Smooth muscle cell (in vitro differentiated cells): ENCODE measurements at regions not wholly inside any gene's neighbourhood (a gene's known extent, or its start where the extent isn't known, plus 50 kb on each side); places are given as distances from the start of the nearest gene placed in this dataset.

Experiments used
- DNase-seq: peaks from one replicate; lab custom pipeline; 2025; ENCODE audit not compliant: unreplicated experiment; lab: John Stamatoyannopoulos, UW
- H2AFZ ChIP-seq: fragments of 200-600 bp; sonication (generic); 2 replicates; pipeline ENCODE4 v1.6.0; 2016; ENCODE audit warnings: antibody characterized with exemption, low read depth, mild to moderate bottlenecking
- H3F3A ChIP-seq: fragments of 200-600 bp; sonication (generic); 2 replicates; pipeline ENCODE4 v1.6.0; 2017; ENCODE audit warnings: antibody characterized with exemption, low read depth
- H3K27ac ChIP-seq: fragments of 200-600 bp; sonication (generic); 2 replicates; pipeline ENCODE4 v1.5.1; 2016; ENCODE audit warnings: low read depth, mild to moderate bottlenecking
- H3K27me3 ChIP-seq: fragments of 200-600 bp; sonication (generic); 2 replicates; pipeline ENCODE4 v1.6.1; 2016; ENCODE audit warnings: low read depth, mild to moderate bottlenecking
- H3K36me3 ChIP-seq: fragments of 200-600 bp; sonication (generic); 2 replicates; pipeline ENCODE4 v1.5.1; 2016; ENCODE audit warnings: low read depth
- H3K4me1 ChIP-seq: fragments of 200-600 bp; sonication (generic); 2 replicates; pipeline ENCODE4 v1.5.1; 2016; ENCODE audit warnings: low read depth
- H3K4me2 ChIP-seq: fragments of 200-600 bp; sonication (generic); 2 replicates; pipeline ENCODE4 v1.6.0; 2016; ENCODE audit warnings: mild to moderate bottlenecking
- H3K4me3 ChIP-seq: fragments of 200-600 bp; sonication (generic); 2 replicates; pipeline ENCODE4 v1.5.1; 2016; ENCODE audit warnings: mild to moderate bottlenecking
- H3K79me2 ChIP-seq: fragments of 200-600 bp; sonication (generic); 2 replicates; pipeline ENCODE4 v1.6.0; 2016; ENCODE audit warnings: low read depth, mild to moderate bottlenecking
- H3K9ac ChIP-seq: fragments of 200-600 bp; sonication (generic); 2 replicates; pipeline ENCODE4 v1.6.0; 2016; ENCODE audit warnings: low read depth
- H3K9me3 ChIP-seq: fragments of 200-600 bp; sonication (generic); replicated peaks from 2 replicates; pipeline ENCODE4 v1.5.1; 2016; ENCODE audit warnings: low read depth
- H4K20me1 ChIP-seq: fragments of 200-600 bp; sonication (generic); 2 replicates; pipeline ENCODE4 v1.6.0; 2016; ENCODE audit warnings: low read depth
- CTCF ChIP-seq: fragments of 200-600 bp; sonication (generic); IDR thresholded peaks from 2 replicates; pipeline ENCODE4 v1.5.1; 2017; ENCODE audit warnings: borderline replicate concordance, mild to moderate bottlenecking, antibody characterized with exemption; ENCODE audit not compliant: insufficient read depth, poor library complexity, severe bottlenecking
- WGBS: methylation state at CpG from one replicate; pipeline ENCODE4 v1.1.7; 2016; ENCODE audit warnings: low lambda C conversion rate; 5-methylcytosine and 5-hydroxymethylcytosine counted together

GRCh38 chr6:137802408-137803182, 64.5 kb upstream of the TNFAIP3 start:
- DNase-seq = no peak
- Histone ChIP-seq H3K4me1 (no peaks in the 10 kb centered on the region), H3K27me3 (no peaks in the 10 kb centered on the region), H3K79me2 (no peaks in the 10 kb centered on the region), H3K4me2 (no peak overlapping the region), H3K9me3 (no peaks in the 10 kb centered on the region), H3K27ac (no peak overlapping the region), H3K4me3 (no peak overlapping the region), H4K20me1 (no peaks in the 10 kb centered on the region), H3K36me3 (no peaks in the 10 kb centered on the region), H3K9ac (no peak overlapping the region), H2AFZ (no peak overlapping the region), H3F3A (no peaks in the 10 kb centered on the region)
- 94% methylated on average over 8 of the region's 8 CpGs for WGBS
- TF ChIP-seq CTCF = no peak

GRCh38 chr6:137804637-137805036, 62.4 kb upstream of the TNFAIP3 start:
- H2AFZ ChIP-seq = no peak overlapping the region
- no peaks in the 10 kb centered on the region for H4K20me1 ChIP-seq
- H3K36me3 ChIP-seq = no peaks in the 10 kb centered on the region
- no peak overlapping the region for H3K4me2 ChIP-seq
- H3K79me2 ChIP-seq = no peaks in the 10 kb centered on the region
- H3K9ac ChIP-seq = no peak overlapping the region
- no peaks in the 10 kb centered on the region for H3K4me1 ChIP-seq
- DNase-seq = no peak
- H3K9me3 ChIP-seq = no peaks in the 10 kb centered on the region
- no peaks in the 10 kb centered on the region for H3F3A ChIP-seq
- H3K4me3 ChIP-seq = no peak overlapping the region
- WGBS = 45% methylated on average over 2 of the region's 2 CpGs
- TF ChIP-seq CTCF = no peak
- H3K27me3 ChIP-seq = no peaks in the 10 kb centered on the region
- no peak overlapping the region for H3K27ac ChIP-seq

GRCh38 chr6:137805622-137806021, 61.4 kb upstream of the TNFAIP3 start:
- H3K27me3 ChIP-seq = no peaks in the 10 kb centered on the region
- no peak overlapping the region for H2AFZ ChIP-seq
- no peaks in the 10 kb centered on the region for H3F3A ChIP-seq
- no peak overlapping the region for H3K4me2 ChIP-seq
- no peak overlapping the region for H3K4me3 ChIP-seq
- H3K36me3 ChIP-seq = no peaks in the 10 kb centered on the region
- no peak overlapping the region for H3K27ac ChIP-seq
- H4K20me1 ChIP-seq = no peaks in the 10 kb centered on the region
- no peak for DNase-seq
- H3K4me1 ChIP-seq = no peaks in the 10 kb centered on the region
- no peaks in the 10 kb centered on the region for H3K79me2 ChIP-seq
- TF ChIP-seq CTCF = no peak
- WGBS = 80% methylated on average over 7 of the region's 7 CpGs
- H3K9ac ChIP-seq = no peak overlapping the region
- H3K9me3 ChIP-seq = no peaks in the 10 kb centered on the region
